GM21619 (cell line): ENCODE measurements at regions not wholly inside any gene's neighbourhood (a gene's known extent, or its start where the extent isn't known, plus 50 kb on each side); places are given as distances from the start of the nearest gene placed in this dataset.

Experiments used
- ATAC-seq: cut with Tn5 transposase; IDR thresholded peaks from one replicate; pipeline ENCODE4 v1.9.1; 2021; ENCODE audit not compliant: unreplicated experiment

GRCh38 chr11:30089921-30090320 lies 73.1 kb upstream of the KCNA4 start:
- no peak for ATAC-seq

- no peak for ATAC-seq
Observed at GRCh38 chr11:30091246-30091645, 74.4 kb upstream of the KCNA4 start.

GRCh38 chr11:30091737-30092136 lies 74.9 kb upstream of the KCNA4 start:
- no peak for ATAC-seq

- ATAC-seq, result no peak
Observed at GRCh38 chr11:30092518-30092917, 75.7 kb upstream of the KCNA4 start.

GRCh38 chr11:30100495-30100894 lies 83.7 kb upstream of the KCNA4 start:
- ATAC-seq, result no peak

GRCh38 chr11:30106222-30107181 lies 89.7 kb upstream of the KCNA4 start:
- no peak for ATAC-seq

- ATAC-seq, result no peak
Observed at GRCh38 chr11:30107899-30108298, 91.1 kb upstream of the KCNA4 start.

GRCh38 chr11:30109774-30110173 lies 92.9 kb upstream of the KCNA4 start:
- ATAC-seq, result no peak

GRCh38 chr11:30110691-30111090 lies 93.9 kb upstream of the KCNA4 start:
- ATAC-seq, result no peak

- no peak for ATAC-seq
Observed at GRCh38 chr11:30111786-30112185, 95.0 kb upstream of the KCNA4 start.

- no peak for ATAC-seq
Observed at GRCh38 chr11:30113326-30113898, 96.6 kb upstream of the KCNA4 start.

- ATAC-seq, result no peak
Observed at GRCh38 chr11:30116512-30116911, 99.7 kb upstream of the KCNA4 start.

- ATAC-seq, result no peak
Observed at GRCh38 chr11:30120045-30120589, 103.3 kb upstream of the KCNA4 start.

GRCh38 chr11:30125456-30125855 lies 105.4 kb upstream of the FSHB start:
- ATAC-seq, result no peak

- ATAC-seq, result peak; percentile 46
Observed at GRCh38 chr11:30128269-30128932, 102.4 kb upstream of the FSHB start.

GRCh38 chr11:30131535-30131934 lies 99.3 kb upstream of the FSHB start:
- ATAC-seq, result peak; percentile 66

GRCh38 chr11:30133281-30133680 lies 97.5 kb upstream of the FSHB start:
- ATAC-seq, result no peak

GRCh38 chr11:30143098-30143705 lies 87.6 kb upstream of the FSHB start:
- ATAC-seq, result peak; percentile 75

GRCh38 chr11:30147293-30147692 lies 83.5 kb upstream of the FSHB start:
- ATAC-seq, result no peak

- no peak for ATAC-seq
Observed at GRCh38 chr11:30149998-30150397, 80.8 kb upstream of the FSHB start.

GRCh38 chr11:30150425-30150824 lies 80.4 kb upstream of the FSHB start:
- ATAC-seq, result no peak
